IPS-15b (cell line): ENCODE measurements at regions not wholly inside any gene's neighbourhood (a gene's known extent, or its start where the extent isn't known, plus 50 kb on each side); places are given as distances from the start of the nearest gene placed in this dataset.
"Not testable (repeated sequence)": the region's sequence is repeated elsewhere in the genome, so short reads cannot be mapped to it uniquely, and the experiment has no call there.

Experiments
- H3K27me3 ChIP-seq: one replicate; pipeline ENCODE4 v1.6.1; 2013; ENCODE audit warnings: low read length; ENCODE audit not compliant: control insufficient read depth, insufficient read depth
- H3K36me3 ChIP-seq: one replicate; pipeline ENCODE4 v1.6.1; 2013; ENCODE audit warnings: low read length; ENCODE audit not compliant: control insufficient read depth, insufficient read depth
- H3K4me1 ChIP-seq: one replicate; pipeline ENCODE4 v1.6.1; 2013; ENCODE audit warnings: mild to moderate bottlenecking, low read length; ENCODE audit not compliant: control insufficient read depth, insufficient read depth
- H3K4me3 ChIP-seq: one replicate; pipeline ENCODE4 v1.5.1; 2013; ENCODE audit warnings: low read depth, low read length
- H3K9ac ChIP-seq: one replicate; pipeline ENCODE4 v1.6.1; 2013; ENCODE audit warnings: low read depth, mild to moderate bottlenecking, low read length
- H3K9me3 ChIP-seq: one replicate; pipeline ENCODE4 v1.6.1; 2013; ENCODE audit warnings: mild to moderate bottlenecking, low read length; ENCODE audit not compliant: control insufficient read depth, insufficient read depth

GRCh38 chr3:40677749-40678148 lies 153.0 kb downstream of the ZNF621 start:
- Histone ChIP-seq H3K4me1 (no peaks in the 10 kb centered on the region), H3K36me3 (no peaks in the 10 kb centered on the region), H3K4me3 (no peak overlapping the region), H3K9me3 (no peaks in the 10 kb centered on the region), H3K9ac (no peak overlapping the region), H3K27me3 (no peaks in the 10 kb centered on the region)

- Histone ChIP-seq H3K9me3 (no peaks in the 10 kb centered on the region), H3K9ac (no peak overlapping the region), H3K4me3 (no peak overlapping the region), H3K36me3 (no peaks in the 10 kb centered on the region), H3K27me3 (no peaks in the 10 kb centered on the region), H3K4me1 (no peaks in the 10 kb centered on the region)
Measured at GRCh38 chr3:40679290-40679689, 154.5 kb downstream of the ZNF621 start.

DNA sequence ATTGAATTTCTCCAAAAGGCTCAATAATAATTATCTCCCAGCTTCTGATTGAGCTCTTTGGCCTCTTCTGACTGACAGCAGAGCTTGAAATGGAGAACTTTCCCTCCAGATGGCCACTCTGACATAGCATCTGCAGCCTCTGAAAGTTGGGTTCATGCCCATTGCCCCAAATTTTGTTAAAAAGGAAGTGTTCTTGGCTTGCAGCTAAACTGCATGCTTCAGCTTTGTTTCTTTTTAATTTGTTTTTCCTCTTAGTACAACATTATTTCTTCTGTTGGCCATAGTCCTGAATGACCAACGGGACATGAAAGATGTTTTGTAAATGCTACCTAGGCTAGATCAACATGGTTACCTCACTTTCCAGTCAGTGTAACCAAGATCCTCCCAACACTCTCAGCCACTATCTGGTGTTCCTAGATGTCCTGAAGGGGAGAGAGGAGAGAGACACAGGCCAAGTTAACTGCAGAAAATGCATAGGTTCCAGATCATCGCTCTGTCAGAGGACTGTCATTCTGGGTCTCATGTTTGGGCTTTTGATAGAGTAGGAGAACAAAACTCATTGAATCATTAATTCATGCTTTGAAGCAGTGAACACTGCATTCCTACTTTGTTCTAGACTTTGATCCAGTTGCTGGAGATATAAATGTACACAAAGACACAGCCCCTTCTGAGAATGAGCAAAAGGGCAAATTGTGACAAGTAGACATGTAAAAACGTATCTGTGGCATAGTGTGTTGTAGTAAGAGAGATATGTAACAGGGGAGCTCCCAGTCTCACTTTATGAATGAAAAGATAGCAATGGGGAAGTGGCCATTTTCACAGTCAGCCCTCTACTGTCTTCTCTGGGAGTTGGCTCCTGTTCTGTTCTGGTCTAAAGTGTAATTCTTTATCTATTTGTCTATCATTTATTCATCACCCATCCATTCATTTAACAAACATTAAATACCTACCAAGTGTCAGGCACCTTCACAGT lies 156.2 kb downstream of the ZNF621 start:
- Histone ChIP-seq H3K4me3 (no peak overlapping the region), H3K36me3 (no peaks in the 10 kb centered on the region), H3K9ac (no peak overlapping the region), H3K9me3 (no peaks in the 10 kb centered on the region), H3K27me3 (no peaks in the 10 kb centered on the region), H3K4me1 (no peaks in the 10 kb centered on the region)

GRCh38 chr3:40681658-40682055 lies 156.9 kb downstream of the ZNF621 start:
- no peaks in the 10 kb centered on the region for H3K4me1 ChIP-seq
- no peaks in the 10 kb centered on the region for H3K36me3 ChIP-seq
- no peaks in the 10 kb centered on the region for H3K9me3 ChIP-seq
- H3K27me3 ChIP-seq, result no peaks in the 10 kb centered on the region
- H3K9ac ChIP-seq, result no peak overlapping the region
- no peak overlapping the region for H3K4me3 ChIP-seq

GRCh38 chr3:40689837-40690236 lies 165.1 kb downstream of the ZNF621 start:
- H3K4me3 ChIP-seq, result no peak overlapping the region
- no peak overlapping the region for H3K9ac ChIP-seq
- H3K36me3 ChIP-seq, result no peaks in the 10 kb centered on the region
- H3K27me3 ChIP-seq, result no peaks in the 10 kb centered on the region
- H3K9me3 ChIP-seq, result no peaks in the 10 kb centered on the region
- no peaks in the 10 kb centered on the region for H3K4me1 ChIP-seq

DNA sequence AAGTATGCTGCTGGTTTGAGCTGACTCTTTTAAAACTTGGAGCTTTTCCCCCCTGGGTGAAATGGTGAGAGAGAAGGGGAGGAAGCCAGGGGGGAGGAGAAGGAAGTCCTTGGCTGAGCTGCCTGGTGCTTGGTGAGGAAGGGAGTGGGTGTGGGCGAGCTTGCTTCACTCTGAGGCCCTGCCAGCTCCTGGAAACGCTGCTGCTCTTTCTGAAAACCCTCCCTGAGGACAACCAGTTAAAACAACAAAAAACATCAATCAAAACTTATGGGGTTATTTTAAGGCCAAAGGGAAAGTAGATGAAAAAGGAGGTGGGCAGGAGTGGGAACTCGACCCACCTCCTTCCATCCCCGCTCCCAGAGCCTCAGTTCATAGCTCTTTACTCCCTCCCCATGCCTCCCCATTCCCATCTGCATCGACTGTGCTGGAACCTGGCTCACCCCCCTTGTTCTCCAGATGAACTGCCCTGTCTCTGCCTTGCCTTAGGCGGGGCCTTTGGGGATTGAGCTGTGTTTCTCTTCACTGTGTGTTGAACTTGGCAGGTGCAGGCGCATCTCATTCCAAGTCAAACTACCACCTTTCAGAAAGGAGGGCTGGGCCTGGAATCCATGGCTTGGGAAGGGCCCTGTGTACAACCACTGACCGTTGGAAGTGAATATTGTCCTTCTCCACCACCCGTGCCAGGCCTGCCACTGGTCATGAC lies 166.1 kb downstream of the ZNF621 start:
- H3K4me1 ChIP-seq, result no peaks in the 10 kb centered on the region
- no peaks in the 10 kb centered on the region for H3K36me3 ChIP-seq
- H3K9me3 ChIP-seq, result no peaks in the 10 kb centered on the region
- no peak overlapping the region for H3K9ac ChIP-seq
- no peak overlapping the region for H3K4me3 ChIP-seq
- no peaks in the 10 kb centered on the region for H3K27me3 ChIP-seq

GRCh38 chr3:40691452-40691861 lies 166.7 kb downstream of the ZNF621 start:
- Histone ChIP-seq H3K9me3 (no peaks in the 10 kb centered on the region), H3K4me3 (no peak overlapping the region), H3K9ac (no peak overlapping the region), H3K27me3 (no peaks in the 10 kb centered on the region), H3K4me1 (no peaks in the 10 kb centered on the region), H3K36me3 (no peaks in the 10 kb centered on the region)

DNA sequence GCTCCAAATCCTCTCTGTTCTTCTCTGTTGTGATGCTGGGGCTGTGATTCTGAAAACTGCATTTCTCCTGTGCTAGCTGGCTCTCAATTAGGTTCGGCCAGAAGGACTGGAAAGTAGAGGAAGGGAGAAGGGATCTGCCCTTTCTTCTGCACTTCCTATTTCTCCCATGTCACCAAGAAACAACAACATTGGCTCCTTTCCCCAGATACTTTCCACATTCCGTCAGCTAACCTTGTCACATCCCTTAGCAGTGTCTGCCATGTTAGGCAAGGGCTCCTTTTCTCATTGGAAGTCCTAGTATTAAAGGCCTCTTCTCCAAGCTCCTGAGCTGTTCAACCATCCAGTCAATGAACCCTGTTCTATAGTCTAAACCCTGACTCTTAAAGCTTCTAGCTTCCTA lies 171.1 kb downstream of the ZNF621 start:
- Histone ChIP-seq H3K4me1 (no peaks in the 10 kb centered on the region), H3K4me3 (no peak overlapping the region), H3K9me3 (peaks cover 5% of the 10 kb centered on the region), H3K36me3 (no peaks in the 10 kb centered on the region), H3K9ac (no peak overlapping the region), H3K27me3 (no peaks in the 10 kb centered on the region)

- H3K9ac ChIP-seq, H3K9me3 ChIP-seq, H3K27me3 ChIP-seq, H3K4me1 ChIP-seq, H3K36me3 ChIP-seq, H3K4me3 ChIP-seq: not testable (repeated sequence)
Measured at GRCh38 chr3:40698611-40699010, 173.9 kb downstream of the ZNF621 start.

- H3K36me3 ChIP-seq, result no peaks in the 10 kb centered on the region
- H3K9me3 ChIP-seq, result peaks cover 5% of the 10 kb centered on the region
- H3K9ac ChIP-seq, result no peak overlapping the region
- H3K27me3 ChIP-seq, result no peaks in the 10 kb centered on the region
- H3K4me1 ChIP-seq, result no peaks in the 10 kb centered on the region
- no peak overlapping the region for H3K4me3 ChIP-seq
Measured at GRCh38 chr3:40701016-40701588, 176.3 kb downstream of the ZNF621 start.

- Histone ChIP-seq H3K4me3 (no peak overlapping the region), H3K36me3 (no peaks in the 10 kb centered on the region), H3K27me3 (no peaks in the 10 kb centered on the region), H3K9ac (no peak overlapping the region), H3K4me1 (no peaks in the 10 kb centered on the region), H3K9me3 (peaks cover 5% of the 10 kb centered on the region)
Measured at GRCh38 chr3:40704224-40704623, 179.5 kb downstream of the ZNF621 start.
